H9 (cell line): ENCODE measurements at regions not wholly inside any gene's neighbourhood (a gene's known extent, or its start where the extent isn't known, plus 50 kb on each side); places are given as distances from the start of the nearest gene placed in this dataset.

Experiments
- DNase-seq: peaks from one replicate; pipeline ENCODE4 v3.0.0-alpha.2; 2017
- H2AFZ ChIP-seq: one replicate; pipeline ENCODE4 v1.6.1; 2013; ENCODE audit warnings: mild to moderate bottlenecking, low read length, control low read depth, moderate library complexity
- H2AK5ac ChIP-seq: 2 replicates; pipeline ENCODE4 v1.6.1; 2013; ENCODE audit warnings: low read length, control low read depth, mixed read lengths; ENCODE audit not compliant: insufficient read length
- H2BK120ac ChIP-seq: one replicate; pipeline ENCODE4 v1.6.1; 2013; ENCODE audit warnings: low read depth, mild to moderate bottlenecking, low read length, control low read depth, inconsistent platforms; ENCODE audit not compliant: poor library complexity, severe bottlenecking
- H2BK12ac ChIP-seq: 2 replicates; pipeline ENCODE4 v1.6.1; 2013; ENCODE audit warnings: low read length, control low read depth, mixed read lengths, low read depth; ENCODE audit not compliant: insufficient read length
- H2BK15ac ChIP-seq: 2 replicates; pipeline ENCODE4 v1.6.1; 2013; ENCODE audit warnings: low read depth, low read length, control low read depth
- H2BK20ac ChIP-seq: one replicate; pipeline ENCODE4 v1.6.1; 2013; ENCODE audit warnings: low read depth, mild to moderate bottlenecking, low read length, control low read depth, inconsistent platforms; ENCODE audit not compliant: poor library complexity, severe bottlenecking
- H2BK5ac ChIP-seq: 2 replicates; pipeline ENCODE4 v1.6.1; 2013; ENCODE audit warnings: low read length, control low read depth, mixed read lengths; ENCODE audit not compliant: insufficient read length
- H3K14ac ChIP-seq: 2 replicates; pipeline ENCODE4 v1.6.1; 2013; ENCODE audit warnings: low read length, control low read depth; ENCODE audit not compliant: insufficient read depth
- H3K18ac ChIP-seq: 2 replicates; pipeline ENCODE4 v1.6.1; 2013; ENCODE audit warnings: low read depth, mild to moderate bottlenecking, mixed read lengths, low read length, control low read depth; ENCODE audit not compliant: insufficient read length
- H3K23ac ChIP-seq: 2 replicates; pipeline ENCODE4 v1.6.1; 2013; ENCODE audit warnings: low read length, control low read depth, mixed read lengths, low read depth; ENCODE audit not compliant: insufficient read length
- H3K23me2 ChIP-seq: 2 replicates; pipeline ENCODE4 v1.6.1; 2013; ENCODE audit warnings: low read depth, mild to moderate bottlenecking, mixed read lengths, low read length, control low read depth; ENCODE audit not compliant: insufficient read length, poor library complexity, severe bottlenecking
- H3K27ac ChIP-seq: 2 replicates; pipeline ENCODE4 v1.5.1; 2013; ENCODE audit warnings: low read length, control low read depth, mixed read lengths, low read depth; ENCODE audit not compliant: insufficient read length
- H3K27me3 ChIP-seq: 2 replicates; pipeline ENCODE4 v1.6.1; 2013; ENCODE audit warnings: low read length, control low read depth, inconsistent platforms; ENCODE audit not compliant: insufficient read depth
- H3K4ac ChIP-seq: 2 replicates; pipeline ENCODE4 v1.6.1; 2013; ENCODE audit warnings: low read depth, mild to moderate bottlenecking, control low read depth, inconsistent platforms, low read length, moderate library complexity
- H3K4me1 ChIP-seq: 2 replicates; pipeline ENCODE4 v1.6.1; 2013; ENCODE audit warnings: low read length, control low read depth, inconsistent platforms; ENCODE audit not compliant: insufficient read depth
- H3K4me2 ChIP-seq: 2 replicates; pipeline ENCODE4 v1.6.1; 2013; ENCODE audit warnings: low read length, control low read depth, mixed read lengths; ENCODE audit not compliant: insufficient read length, insufficient read depth
- H3K56ac ChIP-seq: 2 replicates; pipeline ENCODE4 v1.6.1; 2013; ENCODE audit warnings: low read depth, mild to moderate bottlenecking, mixed read lengths, low read length, control low read depth; ENCODE audit not compliant: insufficient read length
- H3K79me1 ChIP-seq: 2 replicates; pipeline ENCODE4 v1.6.1; 2013; ENCODE audit warnings: low read depth, mild to moderate bottlenecking, moderate library complexity, low read length, control low read depth, inconsistent platforms; ENCODE audit not compliant: insufficient read depth, poor library complexity, severe bottlenecking
- H3K79me2 ChIP-seq: 2 replicates; pipeline ENCODE4 v1.6.1; 2013; ENCODE audit warnings: low read length, control low read depth, inconsistent platforms; ENCODE audit not compliant: insufficient read depth
- H3K9ac ChIP-seq: 2 replicates; pipeline ENCODE4 v1.6.1; 2013; ENCODE audit warnings: low read length, control low read depth, mixed read lengths; ENCODE audit not compliant: insufficient read length; ENCODE audit errors: extremely low read depth
- H3K9me3 ChIP-seq: one replicate; pipeline ENCODE4 v1.6.1; 2013; ENCODE audit warnings: low read depth, low read length, inconsistent platforms; ENCODE audit not compliant: control insufficient read depth
- H3T11ph ChIP-seq: one replicate; pipeline ENCODE4 v1.6.1; 2013; ENCODE audit warnings: mild to moderate bottlenecking, low read length, control low read depth, inconsistent platforms
- H4K20me1 ChIP-seq: one replicate; pipeline ENCODE4 v1.6.1; 2013; ENCODE audit not compliant: control insufficient read depth, insufficient read length, insufficient read depth
- H4K5ac ChIP-seq: 2 replicates; pipeline ENCODE4 v1.6.1; 2013; ENCODE audit warnings: low read depth, mild to moderate bottlenecking, mixed read lengths, low read length, control low read depth; ENCODE audit not compliant: insufficient read length
- H4K8ac ChIP-seq: replicated peaks from 2 replicates; pipeline ENCODE4 v1.6.1; 2013; ENCODE audit warnings: low read length, control low read depth, mixed read lengths, low read depth; ENCODE audit not compliant: insufficient read length
- H4K91ac ChIP-seq: 2 replicates; pipeline ENCODE4 v1.6.1; 2013; ENCODE audit warnings: low read depth, mild to moderate bottlenecking, moderate library complexity, mixed read lengths, low read length, control low read depth; ENCODE audit not compliant: insufficient read length
- H3K27ac Mint-ChIP-seq, 3 experiments: 2 replicates in 2 of 3; 3 replicates in 1 of 3; pipeline ENCODE4 v1.8.0; 2020 to 2021; ENCODE audit warnings: mixed read lengths in 3 of 3, mild to moderate bottlenecking in 1 of 3, moderate library complexity in 1 of 3
- H3K27me3 Mint-ChIP-seq: 2 replicates; pipeline ENCODE4 v1.8.0; 2021; ENCODE audit warnings: low read depth, mild to moderate bottlenecking, moderate library complexity, mixed read lengths
- H3K36me3 Mint-ChIP-seq, 3 experiments: 2 replicates in 2 of 3; 3 replicates in 1 of 3; pipeline ENCODE4 v1.8.0; 2020 to 2021; ENCODE audit warnings: low read depth in 3 of 3, mixed read lengths in 3 of 3; ENCODE audit not compliant: insufficient read depth in 1 of 3
- H3K4me1 Mint-ChIP-seq, 2 experiments: 2 replicates each; pipeline ENCODE4 v1.8.0; 2020; ENCODE audit warnings: mixed read lengths in 2 of 2
- H3K4me3 Mint-ChIP-seq, 2 experiments: 2 replicates in 1 of 2; 3 replicates in 1 of 2; pipeline ENCODE4 v1.8.0; 2020 to 2021; ENCODE audit warnings: mild to moderate bottlenecking in 2 of 2, mixed read lengths in 2 of 2, moderate library complexity in 1 of 2
- H3K9me3 Mint-ChIP-seq, 2 experiments: 2 replicates in 1 of 2; 3 replicates in 1 of 2; pipeline ENCODE4 v1.8.0; 2020; ENCODE audit warnings: mild to moderate bottlenecking in 2 of 2, mixed read lengths in 2 of 2, moderate library complexity in 1 of 2
- CTCF ChIP-seq: fragments of 200-600 bp; sonication (generic); conservative IDR thresholded peaks from 3 replicates; pipeline ENCODE4 v1.8.0; 2021; ENCODE audit warnings: antibody characterized with exemption, mild to moderate bottlenecking
- WGBS: extraction: QIAGEN DNeasy Blood & Tissue Kit; methylation state at CpG from one replicate; pipeline ENCODE4 v1.1.7; 2013; ENCODE audit warnings: missing lambda C conversion rate, low lambda C conversion rate, mixed read lengths; ENCODE audit not compliant: insufficient read length; ENCODE audit errors: extremely low coverage; 5-methylcytosine and 5-hydroxymethylcytosine counted together

- H3K9me3 ChIP-seq: no peaks in the 10 kb centered on the region
- no peak overlapping the region for H3K14ac ChIP-seq
- no peak for DNase-seq
- H2AFZ ChIP-seq: no peak overlapping the region
- H3K4me1 Mint-ChIP-seq: peaks cover 0 to under 1% of the 10 kb centered on the region in 2 experiments; a peak in 1 of 4 replicates
- no peak overlapping the region for H2BK15ac ChIP-seq
- H2AK5ac ChIP-seq: no peak overlapping the region
- no peak overlapping the region for H4K8ac ChIP-seq
- no peaks in the 10 kb centered on the region for H3K27me3 ChIP-seq
- H3K27me3 Mint-ChIP-seq: peaks cover 6% of the 10 kb centered on the region
- H3K18ac ChIP-seq: no peak overlapping the region
- no peak overlapping the region for H4K5ac ChIP-seq
- H3K4ac ChIP-seq: no peak overlapping the region
- no peak overlapping the region for H2BK12ac ChIP-seq
- H3K27ac Mint-ChIP-seq: no peak overlapping the region
- TF ChIP-seq CTCF: no peak
- WGBS: 100% methylated on average over 1 of the region's 1 CpG
- H4K91ac ChIP-seq: no peak overlapping the region
- H4K20me1 ChIP-seq: no peaks in the 10 kb centered on the region
- H3K9me3 Mint-ChIP-seq: no peaks in the 10 kb centered on the region
- H3K79me1 ChIP-seq: no peaks in the 10 kb centered on the region
- no peaks in the 10 kb centered on the region for H3K4me1 ChIP-seq
- H3K27ac ChIP-seq: no peak overlapping the region
- H2BK20ac ChIP-seq: no peak overlapping the region
- H3K9ac ChIP-seq: no peak overlapping the region
- H3K23ac ChIP-seq: no peak overlapping the region
- no peak overlapping the region for H3K4me2 ChIP-seq
- H3K4me3 Mint-ChIP-seq: no peak overlapping the region
- no peak overlapping the region for H2BK120ac ChIP-seq
- H3K23me2 ChIP-seq: no peaks in the 10 kb centered on the region
- H3K36me3 Mint-ChIP-seq: no peaks in the 10 kb centered on the region
- H3T11ph ChIP-seq: no peak overlapping the region
- no peaks in the 10 kb centered on the region for H3K79me2 ChIP-seq
- no peak overlapping the region for H2BK5ac ChIP-seq
- H3K56ac ChIP-seq: no peak overlapping the region
Observed at GRCh38 chr12:115353467-115353866, 669.5 kb upstream of the TBX3 start.
